GM12878 (cell line): ENCODE measurements at regions not wholly inside any gene's neighbourhood (a gene's known extent, or its start where the extent isn't known, plus 50 kb on each side); places are given as distances from the start of the nearest gene placed in this dataset.

Experiments
- ATAC-seq: fragments of 200-7000 bp; cut with Tn5 transposase; 3 replicates; pipeline ENCODE4 v1.9.1; 2020; ENCODE audit warnings: mild to moderate bottlenecking, moderate library complexity
- BruUV-seq: library from RNA; stranded (reverse); fragments of 400-500 nt; replicated peaks from 2 replicates; lab custom pipeline; 2021; lab: Mats Ljungman, UMichigan
- CTCF ChIA-PET: fragments of 300-600 bp; sonication (Branson Sonifier 250); formaldehyde crosslinking; extraction: SDS; loops from one replicate; lab custom pipeline; 2021; ENCODE audit warnings: inconsistent platforms; lab: Yijun Ruan, JAX
- POLR2A ChIA-PET: fragments of 350-600 bp; formaldehyde crosslinking; extraction: SDS; loops from one replicate; lab custom pipeline; 2021; ENCODE audit warnings: inconsistent platforms; lab: Charles Lee
- RAD21 ChIA-PET: fragments of 300-600 bp; sonication (Branson Sonifier 250); formaldehyde crosslinking; loops from one replicate; lab custom pipeline; 2023; ENCODE audit warnings: antibody characterized with exemption; ENCODE audit not compliant: unreplicated experiment; lab: Charles Lee
- SMC1A ChIA-PET: fragments of 300-600 bp; sonication (Branson Sonifier 250); formaldehyde crosslinking; loops from one replicate; lab custom pipeline; 2023; ENCODE audit not compliant: unreplicated experiment, uncharacterized antibody; lab: Charles Lee
- DNase-seq: peaks from one replicate; pipeline ENCODE4 v3.0.0-alpha.2; 2011; ENCODE audit warnings: low read depth, low spot score
- FAIRE-seq: peaks from 3 replicates; lab custom pipeline; 2011; peaks lifted over from hg19 to GRCh38; lab: Jason Lieb, UNC
- H2AFZ ChIP-seq: 2 replicates; pipeline ENCODE4 v1.6.0; 2011; ENCODE audit warnings: low read depth, low read length, control low read depth; ENCODE audit not compliant: control insufficient read depth
- H3K27ac ChIP-seq: 2 replicates; pipeline ENCODE4 v1.5.1; 2011; ENCODE audit warnings: control low read depth; ENCODE audit not compliant: control insufficient read depth, insufficient read depth
- H3K27me3 ChIP-seq, 2 experiments: replicated peaks in 1 of 2; 2 replicates each; pipeline versions ENCODE4 v1.6.0 to v1.6.1; 2011; ENCODE audit warnings: low read length in 1 of 2; ENCODE audit not compliant: control insufficient read depth in 2 of 2, insufficient read depth in 2 of 2
- H3K36me3 ChIP-seq, 2 experiments: 2 replicates each; pipeline ENCODE4 v1.5.1; 2011; ENCODE audit warnings: low read length in 1 of 2; ENCODE audit not compliant: control insufficient read depth in 2 of 2, insufficient read depth in 2 of 2
- H3K4me1 ChIP-seq: 2 replicates; pipeline ENCODE4 v1.6.1; 2011; ENCODE audit warnings: mild to moderate bottlenecking, low read length, moderate library complexity, mixed read lengths; ENCODE audit not compliant: control insufficient read depth, insufficient read depth
- H3K4me2 ChIP-seq: 2 replicates; pipeline ENCODE4 v1.6.0; 2011; ENCODE audit warnings: control low read depth; ENCODE audit not compliant: control insufficient read depth, insufficient read depth
- H3K4me3 ChIP-seq: fragments of 200-600 bp; sonication (generic); 2 replicates; pipeline ENCODE4 v1.5.1; 2016
- H3K79me2 ChIP-seq: 2 replicates; pipeline ENCODE4 v1.6.0; 2011; ENCODE audit warnings: low read length; ENCODE audit not compliant: control insufficient read depth, insufficient read depth
- H3K9ac ChIP-seq: 2 replicates; pipeline ENCODE4 v1.8.0; 2011; ENCODE audit warnings: low read length, control low read depth, mixed read lengths; ENCODE audit not compliant: control insufficient read depth, insufficient read depth
- H3K9me3 ChIP-seq: replicated peaks from 3 replicates; pipeline ENCODE4 v1.5.1; 2011; ENCODE audit warnings: mild to moderate bottlenecking, low read length; ENCODE audit not compliant: control insufficient read depth, insufficient read depth
- H4K20me1 ChIP-seq: 2 replicates; pipeline ENCODE4 v1.6.0; 2011; ENCODE audit not compliant: control insufficient read depth, insufficient read depth
- ASH2L ChIP-seq: fragments of 300-600, 200-600 bp; sonication (generic); IDR thresholded peaks from 2 replicates; pipeline ENCODE4 v1.6.1; 2017; ENCODE audit warnings: low read depth, mild to moderate bottlenecking, borderline replicate concordance
- FOXM1 ChIP-seq: IDR thresholded peaks from 2 replicates; pipeline ENCODE4 v1.6.1; 2012; ENCODE audit warnings: low read depth, mild to moderate bottlenecking, inconsistent platforms, low read length, moderate library complexity
- MYB ChIP-seq: fragments of 150-350 bp; IDR thresholded peaks from 2 replicates; pipeline ENCODE4 v1.6.1; 2014; ENCODE audit warnings: mild to moderate bottlenecking, low read depth, low read length, borderline replicate concordance
- NRF1 ChIP-seq: conservative IDR thresholded peaks from 2 replicates; pipeline ENCODE4 v1.6.1; 2011; ENCODE audit warnings: mild to moderate bottlenecking, low read depth, low read length, improper control_type of control experiment
- RBBP5 ChIP-seq: fragments of 200-600 bp; sonication (generic); conservative IDR thresholded peaks from 2 replicates; pipeline ENCODE4 v1.6.1; 2016
- RUNX3 ChIP-seq: IDR thresholded peaks from 2 replicates; pipeline ENCODE4 v1.6.1; 2012; ENCODE audit warnings: low read length, inconsistent platforms
- STAT3 ChIP-seq: IDR thresholded peaks from 2 replicates; pipeline ENCODE4 v1.6.1; 2011; ENCODE audit warnings: low read depth, low read length, improper control_type of control experiment
- TCF3 ChIP-seq: IDR thresholded peaks from 2 replicates; pipeline ENCODE4 v1.6.1; 2012; ENCODE audit warnings: low read depth, mild to moderate bottlenecking, low read length, borderline replicate concordance; ENCODE audit not compliant: insufficient read depth
- USF1 ChIP-seq: IDR thresholded peaks from 2 replicates; pipeline ENCODE4 v1.6.1; 2011; ENCODE audit warnings: borderline replicate concordance, low read depth, mild to moderate bottlenecking, moderate library complexity, mixed read lengths, low read length; ENCODE audit not compliant: insufficient read depth; ENCODE audit errors: extremely low read length
- ZNF622 ChIP-seq: fragments of 450-650 bp; IDR thresholded peaks from 2 replicates; pipeline ENCODE4 v1.6.1; 2017; ENCODE audit warnings: mild to moderate bottlenecking, inconsistent platforms
- WGBS: methylation state at CpG from one replicate; pipeline ENCODE4 v1.1.6; 2016; ENCODE audit warnings: low lambda C conversion rate; ENCODE audit not compliant: insufficient replicate concordance, insufficient coverage; ENCODE audit errors: missing lambda C conversion rate; 5-methylcytosine and 5-hydroxymethylcytosine counted together
- in situ Hi-C: fragments of 300-500 bp; cut with MboI; formaldehyde crosslinking; loops from 9 replicates; pipeline ENCODE4 v1.14.3; 2018; ENCODE audit warnings: mixed read lengths
- intact Hi-C: fragments of 100-400 bp; cut with micrococcal nuclease; formaldehyde crosslinking; loops from one replicate; pipeline ENCODE4 v1.14.2; 2022; ENCODE audit not compliant: unreplicated experiment

- 40% methylated on average over 1 of the region's 1 CpG for WGBS
- Histone ChIP-seq H3K27me3 (no peaks in the 10 kb centered on the region), H3K4me1 (no peaks in the 10 kb centered on the region), H3K36me3 (no peaks in the 10 kb centered on the region), H3K4me3 (no peak overlapping the region), H3K79me2 (no peaks in the 10 kb centered on the region), H3K27ac (no peak overlapping the region), H3K4me2 (no peak overlapping the region), H3K9me3 (no peaks in the 10 kb centered on the region), H2AFZ (no peak overlapping the region), H3K9ac (no peak overlapping the region), H4K20me1 (no peaks in the 10 kb centered on the region)
- no peak for ATAC-seq
- POLR2A ChIA-PET: no interaction called here
- FAIRE-seq: no peak
- no TSS peak for BruUV-seq
- intact Hi-C loops: loop anchor here (2.0 kb wide), 1 partner anchor 17 kb away; no protein-coding TSS in a partner anchor
- CTCF ChIA-PET: interaction anchor here (1.0 kb wide), 1 partner anchor 13 kb away, joined by 3 read pairs; no protein-coding TSS in a partner anchor
- SMC1A ChIA-PET: interaction anchor here (0.7 kb wide), 1 partner anchor 35 kb away, joined by 3 read pairs; no protein-coding TSS in a partner anchor
- no peak for DNase-seq
- TF ChIP-seq RUNX3: no peak
- no peak for TF ChIP-seq MYB
- no peak for TF ChIP-seq RBBP5
- no peak for TF ChIP-seq ASH2L
- no peak for TF ChIP-seq ZNF622
- TF ChIP-seq NRF1: no peak
- no peak for TF ChIP-seq STAT3
- TF ChIP-seq FOXM1: no peak
- TF ChIP-seq TCF3: no peak
- TF ChIP-seq USF1: no peak
- RAD21 ChIA-PET: no interaction called here
- in situ Hi-C loops: no loop called here
Observed at GRCh38 chr2:12363569-12363968, 353.2 kb upstream of the TRIB2 start.
